Caco-2 (cell line): ENCODE measurements at regions not wholly inside any gene's neighbourhood (a gene's known extent, or its start where the extent isn't known, plus 50 kb on each side); places are given as distances from the start of the nearest gene placed in this dataset.

ENCODE experiments used
- BruUV-seq: library from RNA; stranded (reverse); fragments of 400-500 nt; replicated peaks from 2 replicates; lab custom pipeline; 2021; lab: Mats Ljungman, UMichigan
- CTCF ChIA-PET: fragments of 300-600 bp; sonication (Branson Sonifier 250); formaldehyde crosslinking; loops from one replicate; lab custom pipeline; 2022; ENCODE audit warnings: antibody characterized with exemption; lab: Charles Lee
- POLR2A ChIA-PET: fragments of 300-600 bp; sonication (Branson Sonifier 250); formaldehyde crosslinking; loops from one replicate; lab custom pipeline; 2022; ENCODE audit warnings: antibody characterized with exemption; lab: Charles Lee
- DNase-seq, 2 experiments: peaks; one replicate each; pipeline versions ENCODE4 v3.0.0 to v3.0.0-alpha.2; 2020 to 2022
- H3K27me3 ChIP-seq: replicated peaks from 2 replicates; pipeline ENCODE4 v1.6.0; 2011; ENCODE audit warnings: low read length; ENCODE audit not compliant: control insufficient read depth, insufficient read depth
- H3K36me3 ChIP-seq: 2 replicates; pipeline ENCODE4 v1.5.1; 2011; ENCODE audit warnings: low read length; ENCODE audit not compliant: control insufficient read depth, insufficient read depth
- H3K4me1 ChIP-seq: fragments of 250-450 bp; sonication (Bioruptor Pico); 2 replicates; pipeline ENCODE4 v1.5.1; 2020; ENCODE audit warnings: mild to moderate bottlenecking
- H3K4me3 ChIP-seq: 2 replicates; pipeline ENCODE4 v1.5.1; 2011; ENCODE audit warnings: low read depth, mild to moderate bottlenecking, control low read depth, low read length
- H3K9me3 ChIP-seq: fragments of 250-450 bp; sonication (Bioruptor Pico); 2 replicates; pipeline ENCODE4 v1.5.1; 2020; ENCODE audit warnings: mild to moderate bottlenecking, moderate library complexity
- H3K27ac Mint-ChIP-seq: one replicate; pipeline ENCODE4 v1.8.0; 2022; ENCODE audit warnings: mixed read lengths; ENCODE audit not compliant: unreplicated experiment
- H3K27me3 Mint-ChIP-seq: one replicate; pipeline ENCODE4 v1.8.0; 2022; ENCODE audit warnings: mixed read lengths; ENCODE audit not compliant: insufficient read depth, unreplicated experiment
- H3K36me3 Mint-ChIP-seq: one replicate; pipeline ENCODE4 v1.8.0; 2022; ENCODE audit warnings: mild to moderate bottlenecking, mixed read lengths; ENCODE audit not compliant: insufficient read depth, unreplicated experiment
- H3K4me1 Mint-ChIP-seq: one replicate; pipeline ENCODE4 v1.8.0; 2022; ENCODE audit warnings: low read depth, mixed read lengths; ENCODE audit not compliant: unreplicated experiment
- H3K4me3 Mint-ChIP-seq: one replicate; pipeline ENCODE4 v1.8.0; 2022; ENCODE audit warnings: mild to moderate bottlenecking, moderate library complexity, mixed read lengths; ENCODE audit not compliant: unreplicated experiment
- H3K9me3 Mint-ChIP-seq: one replicate; pipeline ENCODE4 v1.8.0; 2022; ENCODE audit warnings: mixed read lengths; ENCODE audit not compliant: unreplicated experiment
- CTCF ChIP-seq, 2 experiments: fragments of 200-600 bp in 1 of 2; IDR thresholded peaks; 1 replicate in 1 of 2; 2 replicates in 1 of 2; pipeline versions ENCODE4 v1.5.1 to v1.8.0; 2011 to 2022; ENCODE audit warnings: antibody characterized with exemption in 1 of 2, control low read depth in 1 of 2, inconsistent platforms in 1 of 2, low read depth in 1 of 2, low read length in 1 of 2, mild to moderate bottlenecking in 1 of 2, moderate library complexity in 1 of 2; ENCODE audit not compliant: insufficient read depth in 1 of 2, severe bottlenecking in 1 of 2, unreplicated experiment in 1 of 2
- intact Hi-C: fragments of 100-400 bp; cut with micrococcal nuclease; formaldehyde crosslinking; loops from one replicate; pipeline ENCODE4 v1.10.0; 2022; ENCODE audit not compliant: unreplicated experiment

GRCh38 chr2:6557737-6558136 lies 308.0 kb downstream of the CMPK2 start:
- Histone ChIP-seq H3K4me1 (no peaks in the 10 kb centered on the region), H3K4me3 (no peak overlapping the region), H3K9me3 (no peaks in the 10 kb centered on the region), H3K27me3 (no peaks in the 10 kb centered on the region), H3K36me3 (no peaks in the 10 kb centered on the region)
- no TSS peak for BruUV-seq
- H3K9me3 Mint-ChIP-seq: no peaks in the 10 kb centered on the region
- ChIA-PET CTCF (no interaction called here), POLR2A (no interaction called here)
- intact Hi-C loops: no loop called here
- no peak overlapping the region for H3K4me3 Mint-ChIP-seq
- no peaks in the 10 kb centered on the region for H3K4me1 Mint-ChIP-seq
- no peak for DNase-seq
- H3K27me3 Mint-ChIP-seq: peaks cover 5% of the 10 kb centered on the region
- no peak for TF ChIP-seq CTCF (IDR thresholded peaks at IDR 0.05; ENCODE audit: insufficient read depth in 1 of 2, low read depth in 1 of 2, low read length in 1 of 2, severe bottlenecking in 1 of 2, unreplicated experiment in 1 of 2)
- H3K27ac Mint-ChIP-seq: no peak overlapping the region
- H3K36me3 Mint-ChIP-seq: no peaks in the 10 kb centered on the region

GRCh38 chr2:6562771-6563170 lies 302.9 kb downstream of the CMPK2 start:
- H3K27ac Mint-ChIP-seq: no peak overlapping the region
- intact Hi-C loops: no loop called here
- CTCF ChIA-PET: no interaction called here
- Histone ChIP-seq H3K9me3 (no peaks in the 10 kb centered on the region), H3K36me3 (no peaks in the 10 kb centered on the region), H3K4me3 (no peak overlapping the region), H3K4me1 (no peaks in the 10 kb centered on the region), H3K27me3 (no peaks in the 10 kb centered on the region)
- H3K36me3 Mint-ChIP-seq: no peaks in the 10 kb centered on the region
- H3K27me3 Mint-ChIP-seq: peaks cover 7% of the 10 kb centered on the region
- DNase-seq: no peak
- no peak overlapping the region for H3K4me3 Mint-ChIP-seq
- POLR2A ChIA-PET: no interaction called here
- no TSS peak for BruUV-seq
- no peak for TF ChIP-seq CTCF (IDR thresholded peaks at IDR 0.05; ENCODE audit: insufficient read depth in 1 of 2, low read depth in 1 of 2, low read length in 1 of 2, severe bottlenecking in 1 of 2, unreplicated experiment in 1 of 2)
- no peaks in the 10 kb centered on the region for H3K9me3 Mint-ChIP-seq
- H3K4me1 Mint-ChIP-seq: no peaks in the 10 kb centered on the region

- ChIA-PET POLR2A (no interaction called here), CTCF (no interaction called here)
- no peaks in the 10 kb centered on the region for H3K4me1 ChIP-seq
- H3K9me3 ChIP-seq: no peaks in the 10 kb centered on the region
- H3K27ac Mint-ChIP-seq: no peak overlapping the region
- H3K4me3 ChIP-seq: no peak overlapping the region
- intact Hi-C loops: no loop called here
- no peaks in the 10 kb centered on the region for H3K36me3 ChIP-seq
- no peaks in the 10 kb centered on the region for H3K9me3 Mint-ChIP-seq
- H3K36me3 Mint-ChIP-seq: no peaks in the 10 kb centered on the region
- H3K27me3 ChIP-seq: no peaks in the 10 kb centered on the region
- H3K4me3 Mint-ChIP-seq: no peak overlapping the region
- peaks cover 7% of the 10 kb centered on the region for H3K27me3 Mint-ChIP-seq
- no peaks in the 10 kb centered on the region for H3K4me1 Mint-ChIP-seq
- DNase-seq: no peak
- no peak for TF ChIP-seq CTCF (IDR thresholded peaks at IDR 0.05; ENCODE audit: insufficient read depth in 1 of 2, low read depth in 1 of 2, low read length in 1 of 2, severe bottlenecking in 1 of 2, unreplicated experiment in 1 of 2)
- BruUV-seq: no TSS peak
Measured at GRCh38 chr2:6564326-6564725, 301.4 kb downstream of the CMPK2 start.
